ENCODE measurements at regions not wholly inside any gene's neighbourhood (a gene's known extent, or its start where the extent isn't known, plus 50 kb on each side); places are given as distances from the start of the nearest gene placed in this dataset.

- TF ChIP-seq CTCF (IDR thresholded peaks at IDR 0.05) (no peak), POLR2A (IDR thresholded peaks at IDR 0.05) (no peak), POLR2AphosphoS5 (IDR thresholded peaks at IDR 0.05) (no peak)
Observed at GRCh38 chr3:5564278-5564666, 376.8 kb downstream of the EDEM1 start.
